ENCODE measurements at regions not wholly inside any gene's neighbourhood (a gene's known extent, or its start where the extent isn't known, plus 50 kb on each side); places are given as distances from the start of the nearest gene placed in this dataset.

GRCh38 chr10:78285226-78285625 lies 251.6 kb downstream of the RPS24 start:
- TF ChIP-seq CTCF (IDR thresholded peaks at IDR 0.05) (no peak), POLR2A (IDR thresholded peaks at IDR 0.05) (no peak)

Data from right lobe of liver (tissue), 4 donors.